ENCODE measurements at regions not wholly inside any gene's neighbourhood (a gene's known extent, or its start where the extent isn't known, plus 50 kb on each side); places are given as distances from the start of the nearest gene placed in this dataset.
"Not testable (repeated sequence)": the region's sequence is repeated elsewhere in the genome, so short reads cannot be mapped to it uniquely, and the experiment has no call there.

GRCh38 chr20:48490341-48490740 lies 337.5 kb downstream of the PREX1 start:
- not testable (repeated sequence) for TF ChIP-seq CTCF (conservative IDR thresholded peaks at IDR 0.05; ENCODE audit: low read depth, low read length); EZH2 (IDR thresholded peaks at IDR 0.05; ENCODE audit: borderline replicate concordance, low read depth, low read length, poor library complexity, severe bottlenecking)

Measured in A673 (cell line).